NCI-H1417 treated with DMSO at 0.1 percent for 48 hours (cell line): ENCODE measurements at regions not wholly inside any gene's neighbourhood (a gene's known extent, or its start where the extent isn't known, plus 50 kb on each side); places are given as distances from the start of the nearest gene placed in this dataset.

Source experiments
- DNase-seq: peaks from one replicate; lab custom pipeline; 2025; lab: John Stamatoyannopoulos, UW

GRCh38 chr4:123455360-123455759 lies 58.8 kb downstream of the SPRY1 start:
- DNase-seq: no peak

- no peak for DNase-seq
These were observed 65.4 kb downstream of the SPRY1 start for GRCh38 chr4:123462007-123462406.

GRCh38 chr4:123463869-123464268 lies 67.3 kb downstream of the SPRY1 start:
- no peak for DNase-seq

- no peak for DNase-seq
These were observed 68.8 kb downstream of the SPRY1 start for GRCh38 chr4:123465416-123465815.

GRCh38 chr4:123466080-123466785 lies 69.6 kb downstream of the SPRY1 start:
- no peak for DNase-seq

DNA sequence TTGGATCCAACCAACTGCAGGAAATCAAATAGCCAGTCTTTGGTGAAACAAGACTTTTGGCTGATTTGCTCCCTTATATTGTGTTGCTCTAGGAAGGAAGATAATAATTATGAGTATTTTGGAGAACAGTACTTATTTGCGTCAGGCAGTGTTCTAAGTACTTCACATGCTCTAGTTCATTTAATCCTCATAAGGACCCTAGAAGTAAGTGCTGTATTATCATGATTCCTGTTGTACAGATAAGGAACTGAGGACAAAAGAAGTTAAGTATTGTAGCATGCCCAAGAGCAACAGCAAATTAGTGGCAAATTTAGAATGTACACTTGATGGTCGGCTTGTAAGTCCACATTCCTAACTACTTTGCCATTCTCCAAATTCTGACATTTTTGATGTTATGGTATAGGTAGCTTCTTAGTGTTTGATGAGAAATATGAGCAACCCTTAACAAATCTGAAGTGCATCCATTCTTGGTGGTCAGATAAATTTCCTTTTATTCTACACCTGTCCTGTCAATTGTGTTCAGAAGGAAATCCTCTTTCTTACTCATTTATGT lies 72.0 kb downstream of the SPRY1 start:
- no peak for DNase-seq

DNA sequence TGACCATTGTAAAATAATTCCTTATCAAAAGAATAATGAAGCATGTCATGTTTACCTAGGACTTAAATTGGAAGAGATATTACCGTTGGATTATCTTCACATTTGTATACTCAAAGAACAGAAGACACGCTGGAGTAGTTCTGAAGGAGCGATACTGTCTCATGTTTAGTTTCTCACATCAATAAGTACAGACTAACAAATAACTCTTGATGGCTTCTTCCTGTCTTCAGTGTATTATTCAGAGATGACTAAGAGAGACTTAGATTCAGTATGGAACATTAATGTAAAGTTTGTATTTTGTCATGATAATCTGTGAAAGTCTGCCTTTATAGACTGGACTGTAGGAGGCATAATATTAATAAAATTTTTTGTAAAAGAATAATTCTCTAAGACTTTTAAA lies 72.7 kb downstream of the SPRY1 start:
- no peak for DNase-seq

- no peak for DNase-seq
These were observed 73.1 kb downstream of the SPRY1 start for GRCh38 chr4:123469696-123470095.

- no peak for DNase-seq
These were observed 74.0 kb downstream of the SPRY1 start for GRCh38 chr4:123470640-123471039.

- no peak for DNase-seq
These were observed 75.2 kb downstream of the SPRY1 start for GRCh38 chr4:123471655-123472369.

- no peak for DNase-seq
These were observed 78.2 kb downstream of the SPRY1 start for GRCh38 chr4:123474817-123475216.

GRCh38 chr4:123476089-123476488 lies 79.5 kb downstream of the SPRY1 start:
- DNase-seq: no peak

GRCh38 chr4:123477711-123478209 lies 81.2 kb downstream of the SPRY1 start:
- DNase-seq: no peak

DNA sequence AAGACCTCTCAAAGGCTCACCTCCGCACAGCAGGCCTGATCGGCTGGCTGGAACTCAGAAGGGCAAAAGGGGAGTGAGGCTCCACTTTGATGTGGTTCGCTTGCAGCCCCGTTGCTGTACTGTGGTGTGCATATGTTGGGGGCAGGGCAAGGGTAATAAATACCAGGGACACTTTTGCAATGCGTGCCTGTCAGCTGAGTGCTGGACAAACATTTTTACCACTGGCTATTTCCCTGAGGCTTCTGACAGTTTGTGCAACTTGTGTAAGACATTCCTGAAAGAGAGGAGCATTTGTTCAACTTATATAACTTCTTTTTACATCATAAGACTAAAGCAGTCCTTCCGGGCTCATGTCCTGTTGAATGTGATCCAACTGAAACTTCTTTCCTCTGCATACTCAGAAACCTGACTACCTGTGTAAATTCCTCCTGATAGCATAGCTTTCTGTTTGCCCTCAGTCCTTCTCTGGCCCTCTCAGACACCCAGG lies 82.3 kb downstream of the SPRY1 start:
- no peak for DNase-seq

GRCh38 chr4:123479944-123480343 lies 83.3 kb downstream of the SPRY1 start:
- DNase-seq: no peak

GRCh38 chr4:123480706-123481418 lies 84.3 kb downstream of the SPRY1 start:
- DNase-seq: no peak

- no peak for DNase-seq
These were observed 85.1 kb downstream of the SPRY1 start for GRCh38 chr4:123481717-123482116.

- DNase-seq: no peak
These were observed 87.8 kb downstream of the SPRY1 start for GRCh38 chr4:123484291-123484926.

GRCh38 chr4:123485601-123486000 lies 89.0 kb downstream of the SPRY1 start:
- DNase-seq: no peak

DNA sequence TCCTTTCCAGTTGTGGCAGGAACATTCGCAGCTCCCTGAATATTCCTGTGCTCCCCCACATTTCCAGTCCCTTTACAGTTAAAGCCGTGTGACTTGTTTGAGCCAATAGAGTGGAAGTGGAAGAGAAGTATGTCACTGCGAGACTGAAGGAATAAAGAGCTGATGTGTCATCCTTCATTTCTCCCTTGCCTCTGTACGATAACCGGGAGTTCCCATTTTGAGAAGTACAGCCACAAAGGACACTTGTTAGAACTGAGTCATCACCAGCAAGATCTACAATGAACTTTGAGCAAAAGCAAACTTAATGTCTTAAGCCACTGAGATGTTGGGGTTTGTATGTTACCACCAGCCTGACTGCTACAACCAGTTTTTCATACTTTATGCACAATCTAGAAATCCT lies 92.3 kb downstream of the SPRY1 start:
- DNase-seq: no peak

DNA sequence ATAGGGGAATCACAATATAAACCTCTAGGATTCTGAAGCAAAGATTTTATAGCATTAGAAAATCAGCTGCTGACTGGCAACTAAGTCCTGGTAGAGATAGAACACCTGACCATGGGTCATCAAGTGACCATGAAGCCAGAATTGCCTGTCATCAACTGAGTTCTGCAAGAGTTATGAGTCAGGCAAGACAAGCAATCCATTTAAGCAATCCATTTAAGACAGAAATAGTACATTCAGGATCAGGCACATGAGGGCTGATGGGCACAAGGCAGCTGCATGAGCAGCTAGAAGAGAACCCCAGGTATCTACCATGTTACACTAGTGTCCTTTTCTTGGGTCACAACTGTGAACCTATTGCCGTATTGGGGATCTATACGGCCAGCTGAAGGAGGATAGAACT lies 98.9 kb downstream of the SPRY1 start:
- no peak for DNase-seq

DNA sequence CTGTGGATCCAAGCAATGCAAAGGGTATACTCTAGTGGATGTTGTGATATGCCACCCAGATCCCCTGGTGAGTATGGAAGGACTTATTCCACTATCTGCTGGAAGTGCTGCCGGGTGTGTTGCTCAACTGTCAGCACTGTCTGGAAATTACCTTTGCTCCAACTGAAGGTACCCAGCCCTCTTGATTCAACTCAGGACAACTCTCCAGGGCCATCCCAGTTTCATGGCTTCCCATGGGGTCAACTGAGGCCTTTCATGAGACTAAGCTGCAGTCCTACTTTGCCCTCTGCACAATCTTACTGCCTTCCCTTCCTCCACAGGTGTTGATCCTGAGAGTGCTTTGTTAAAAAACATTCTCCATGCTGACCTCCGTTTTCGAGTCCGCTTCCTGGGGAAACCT lies 99.8 kb downstream of the SPRY1 start:
- no peak for DNase-seq
